ENCODE measurements at regions not wholly inside any gene's neighbourhood (a gene's known extent, or its start where the extent isn't known, plus 50 kb on each side); places are given as distances from the start of the nearest gene placed in this dataset.

- TF ChIP-seq HNF1A (IDR thresholded peaks at IDR 0.05; ENCODE audit: low read depth): no peak
- TF ChIP-seq HNF1A (CRISPR knock-in tag; IDR thresholded peaks at IDR 0.05; ENCODE audit: borderline replicate concordance): peak; percentile 75
- no peak for TF ChIP-seq ZNF800 (CRISPR knock-in tag; IDR thresholded peaks at IDR 0.05)
- no peak for TF ChIP-seq THYN1 (CRISPR knock-in tag; IDR thresholded peaks at IDR 0.05; ENCODE audit: borderline replicate concordance, low read depth)
- peak; percentile 74 for TF ChIP-seq ATF3 (CRISPR knock-in tag; IDR thresholded peaks at IDR 0.05)
- peak; percentile 50; the same call in 1 of the 2 replicates for TF ChIP-seq NR2F2 (IDR thresholded peaks at IDR 0.05; ENCODE audit: borderline replicate concordance, low read depth)
- no peak for TF ChIP-seq ZBTB8A (CRISPR knock-in tag; IDR thresholded peaks at IDR 0.05; ENCODE audit: borderline replicate concordance, low read depth)
- TF ChIP-seq EHMT2 (IDR thresholded peaks at IDR 0.05; ENCODE audit: borderline replicate concordance, low read depth, low read length): peak; percentile 69
- 0 out of 2 replicates have a peak, but pooled peaks have one; percentile 8 for TF ChIP-seq CTCF (CRISPR knock-in tag; IDR thresholded peaks at IDR 0.05)
- no peak for TF ChIP-seq HIC2 (CRISPR knock-in tag; IDR thresholded peaks at IDR 0.05; ENCODE audit: low read depth)
- no peak for TF ChIP-seq ADNP (CRISPR knock-in tag; IDR thresholded peaks at IDR 0.05)
- peak; percentile 69; the same call in 1 of the 2 replicates for TF ChIP-seq SIX1 (CRISPR knock-in tag; IDR thresholded peaks at IDR 0.05; ENCODE audit: borderline replicate concordance)
- no peak for TF ChIP-seq LRRFIP1 (CRISPR knock-in tag; conservative IDR thresholded peaks at IDR 0.05)
- 0 out of 2 replicates have a peak, but pooled peaks have one; percentile 16 for TF ChIP-seq MIER2 (CRISPR knock-in tag; IDR thresholded peaks at IDR 0.05)
- TF ChIP-seq DNMT1 (CRISPR knock-in tag; IDR thresholded peaks at IDR 0.05): no peak
These were observed 191.7 kb upstream of the NR3C1 start (continued) for GRCh38 chr5:143594902-143595818.

All from HepG2 (cell line).